ENCODE measurements at regions not wholly inside any gene's neighbourhood (a gene's known extent, or its start where the extent isn't known, plus 50 kb on each side); places are given as distances from the start of the nearest gene placed in this dataset.

- Histone ChIP-seq H3K9ac (ENCODE audit: low read depth, low read length) (no peak overlapping the region), H3K36me3 (ENCODE audit: insufficient read depth, low read length) (no peaks in the 10 kb centered on the region), H3K4me1 (ENCODE audit: insufficient read depth, low read length) (no peaks in the 10 kb centered on the region), H3K9me3 (ENCODE audit: control insufficient read depth, insufficient read depth, low read length) (no peaks in the 10 kb centered on the region)
Observed at GRCh38 chr1:70667494-70668170, 256.6 kb downstream of the CTH start.

- Histone ChIP-seq H3K9me3 (ENCODE audit: control insufficient read depth, insufficient read depth, low read length) (no peaks in the 10 kb centered on the region), H3K36me3 (ENCODE audit: insufficient read depth, low read length) (no peaks in the 10 kb centered on the region), H3K9ac (ENCODE audit: low read depth, low read length) (no peak overlapping the region), H3K4me1 (ENCODE audit: insufficient read depth, low read length) (peaks cover 17% of the 10 kb centered on the region)
Observed at GRCh38 chr1:70671006-70671405, 259.9 kb downstream of the CTH start.

DNA sequence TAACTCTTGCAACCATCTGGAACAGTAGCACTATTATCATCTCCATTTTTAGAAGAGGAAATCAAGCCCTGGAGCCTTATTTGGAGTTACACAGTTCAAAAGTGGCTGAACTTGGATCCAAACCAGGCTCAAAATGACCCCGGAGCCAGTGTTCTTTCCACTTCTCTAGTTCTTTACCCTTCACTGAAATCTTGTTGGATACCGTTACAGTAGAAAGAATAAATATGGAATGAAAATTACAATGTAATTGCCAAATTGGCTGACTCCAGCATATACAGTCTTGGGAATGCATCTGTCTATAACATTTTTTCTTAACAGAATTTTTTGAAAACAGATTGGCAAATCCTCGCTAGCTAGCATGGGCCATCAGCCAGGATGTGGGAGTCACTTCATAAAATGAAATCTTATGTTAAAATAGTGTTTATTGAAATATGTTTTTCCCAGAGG is 261.4 kb downstream of the CTH start:
- Histone ChIP-seq H3K9me3 (ENCODE audit: control insufficient read depth, insufficient read depth, low read length) (no peaks in the 10 kb centered on the region), H3K4me1 (ENCODE audit: insufficient read depth, low read length) (peaks cover 22% of the 10 kb centered on the region), H3K36me3 (ENCODE audit: insufficient read depth, low read length) (no peaks in the 10 kb centered on the region), H3K9ac (ENCODE audit: low read depth, low read length) (no peak overlapping the region)

GRCh38 chr1:70674941-70675685 is 264.0 kb downstream of the CTH start:
- H3K9ac ChIP-seq (ENCODE audit: low read depth, low read length), result peak overlapping the region; percentile 8; the same call in 1 of the 2 replicates
- H3K9me3 ChIP-seq (ENCODE audit: control insufficient read depth, insufficient read depth, low read length), result no peaks in the 10 kb centered on the region
- H3K36me3 ChIP-seq (ENCODE audit: insufficient read depth, low read length), result no peaks in the 10 kb centered on the region
- H3K4me1 ChIP-seq (ENCODE audit: insufficient read depth, low read length), result peaks cover 22% of the 10 kb centered on the region

DNA sequence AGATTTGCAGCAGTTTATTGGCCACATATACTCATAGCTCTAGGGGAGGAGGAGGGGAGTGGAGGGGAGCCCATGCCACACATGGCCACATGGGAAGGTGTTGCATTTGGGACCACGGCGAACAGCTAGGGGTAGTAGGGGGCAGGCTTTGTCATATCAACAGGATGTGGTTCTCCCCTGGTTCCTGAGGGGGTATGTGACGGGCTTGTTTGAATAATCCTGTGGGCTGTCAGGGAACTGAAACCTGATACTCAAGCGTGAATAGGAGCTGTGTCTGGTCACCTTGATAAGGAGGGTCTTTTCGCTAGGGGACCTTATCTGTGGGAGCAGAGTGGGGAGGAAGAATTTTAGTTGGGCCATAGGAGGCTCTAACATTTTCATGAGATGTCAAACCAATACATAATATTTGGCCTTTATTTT is 264.7 kb downstream of the CTH start:
- H3K9ac ChIP-seq (ENCODE audit: low read depth, low read length), result peak overlapping the region; percentile 8; the same call in 1 of the 2 replicates
- H3K4me1 ChIP-seq (ENCODE audit: insufficient read depth, low read length), result peaks cover 22% of the 10 kb centered on the region
- H3K36me3 ChIP-seq (ENCODE audit: insufficient read depth, low read length), result no peaks in the 10 kb centered on the region
- no peaks in the 10 kb centered on the region for H3K9me3 ChIP-seq (ENCODE audit: control insufficient read depth, insufficient read depth, low read length)

DNA sequence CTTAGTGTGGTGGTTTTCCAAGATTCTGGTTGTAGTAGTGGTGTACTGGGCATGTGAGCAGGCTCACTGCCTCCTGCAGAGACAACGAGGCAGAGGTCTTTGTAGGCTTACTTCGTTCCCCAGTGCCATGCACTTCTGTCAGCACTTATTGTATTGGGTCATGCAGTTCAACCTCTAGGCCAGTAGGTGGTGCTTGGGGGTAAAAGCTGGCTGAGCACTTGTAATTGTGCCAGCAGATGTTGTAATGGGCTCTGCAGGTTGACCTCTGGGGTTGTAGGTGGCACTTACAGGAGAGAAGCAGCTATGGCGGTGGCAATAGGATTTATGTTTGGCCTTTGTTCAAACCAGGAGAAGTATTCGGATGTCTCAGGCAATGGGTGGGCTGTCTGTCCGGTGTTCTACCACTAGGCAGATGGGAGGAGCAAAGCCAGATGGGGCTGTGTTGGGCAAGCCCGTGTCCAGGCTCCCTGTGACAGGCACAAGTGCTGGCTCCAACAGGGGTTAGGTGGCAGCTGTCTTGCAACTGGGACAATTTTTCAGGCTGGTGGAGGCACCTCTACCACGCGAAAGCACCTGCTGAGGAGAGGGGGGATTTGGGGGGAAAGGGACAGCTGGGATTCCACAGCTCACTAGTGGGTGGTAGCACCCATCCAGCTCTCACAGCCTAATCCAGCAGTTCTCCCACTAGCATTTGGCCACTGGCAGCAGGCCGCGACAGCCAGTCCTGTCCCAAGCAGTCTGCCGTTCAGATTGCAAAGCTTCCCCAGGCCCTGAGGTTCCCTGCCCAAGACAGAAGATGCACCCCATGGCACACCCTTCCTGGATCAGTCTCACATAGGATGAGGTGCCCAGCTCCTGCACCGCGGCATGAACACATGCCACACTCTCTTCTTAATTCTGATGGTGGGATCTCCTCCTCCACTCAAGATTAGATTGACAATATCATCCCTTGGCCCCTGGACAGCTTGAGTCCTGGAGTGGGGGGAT is 274.5 kb downstream of the CTH start:
- Histone ChIP-seq H3K4me1 (ENCODE audit: insufficient read depth, low read length) (no peaks in the 10 kb centered on the region), H3K9ac (ENCODE audit: low read depth, low read length) (no peak overlapping the region), H3K36me3 (ENCODE audit: insufficient read depth, low read length) (no peaks in the 10 kb centered on the region), H3K9me3 (ENCODE audit: control insufficient read depth, insufficient read depth, low read length) (no peaks in the 10 kb centered on the region)

- no peaks in the 10 kb centered on the region for H3K9me3 ChIP-seq (ENCODE audit: control insufficient read depth, insufficient read depth, low read length)
- no peaks in the 10 kb centered on the region for H3K36me3 ChIP-seq (ENCODE audit: insufficient read depth, low read length)
- no peak overlapping the region for H3K9ac ChIP-seq (ENCODE audit: low read depth, low read length)
- H3K4me1 ChIP-seq (ENCODE audit: insufficient read depth, low read length), result no peaks in the 10 kb centered on the region
Observed at GRCh38 chr1:70688580-70688979, 277.5 kb downstream of the CTH start.

DNA sequence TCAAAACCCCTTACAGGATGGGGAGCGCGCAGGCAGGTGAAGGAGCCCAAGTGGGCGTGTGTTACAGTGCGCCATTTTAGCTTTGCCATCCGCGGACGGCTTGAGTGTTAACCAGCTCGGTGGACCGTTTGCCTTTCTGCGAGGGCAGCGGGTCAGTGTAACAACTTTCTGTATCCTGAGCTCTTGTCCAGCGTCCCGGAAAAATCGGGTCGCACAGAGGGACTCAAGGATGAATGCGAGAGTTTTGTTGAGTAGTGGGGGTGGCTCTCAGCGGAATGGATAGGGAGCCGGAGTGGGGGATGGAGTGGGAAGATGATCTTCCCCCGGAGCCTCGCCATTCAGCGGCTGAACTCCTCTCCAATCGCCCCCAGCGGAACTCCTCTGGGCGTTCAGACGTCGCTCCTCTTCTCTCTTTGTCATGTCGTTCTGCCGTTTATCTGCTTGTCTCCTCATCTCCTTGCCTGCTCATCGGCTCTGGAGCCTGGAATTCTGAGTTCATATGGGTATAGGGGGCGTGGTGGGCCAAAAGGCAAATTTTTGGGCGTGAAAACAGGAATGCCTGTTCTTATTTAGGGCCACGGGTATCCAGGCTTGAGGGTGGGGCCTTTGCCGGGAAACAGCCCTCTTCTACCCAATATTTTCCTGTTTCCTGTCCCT is 295.4 kb downstream of the CTH start:
- Histone ChIP-seq H3K4me1 (ENCODE audit: insufficient read depth, low read length) (no peaks in the 10 kb centered on the region), H3K9ac (ENCODE audit: low read depth, low read length) (peak overlapping the region; percentile 62)

DNA sequence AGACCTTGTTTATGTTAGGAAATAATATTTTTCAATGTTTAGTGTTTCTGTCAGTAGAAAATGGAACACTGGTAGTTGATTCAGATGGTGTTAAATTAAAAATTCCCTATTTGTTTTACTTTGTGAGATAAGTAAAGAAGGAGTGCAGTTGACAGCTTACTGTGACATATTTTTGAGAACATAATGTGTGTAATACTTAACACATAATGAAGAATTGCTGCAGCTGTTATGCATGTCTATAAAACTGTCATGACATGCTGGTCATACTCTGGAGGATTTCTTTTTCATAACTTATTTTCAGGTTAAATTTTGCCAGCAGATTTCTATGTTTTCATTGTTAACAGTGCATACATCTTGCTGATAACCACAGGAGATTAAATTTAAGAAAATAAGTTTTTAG is 296.1 kb downstream of the CTH start:
- no peaks in the 10 kb centered on the region for H3K36me3 ChIP-seq (ENCODE audit: insufficient read depth, low read length)
- no peaks in the 10 kb centered on the region for H3K9me3 ChIP-seq (ENCODE audit: control insufficient read depth, insufficient read depth, low read length)
- H3K9ac ChIP-seq (ENCODE audit: low read depth, low read length), result no peak overlapping the region
- H3K4me1 ChIP-seq (ENCODE audit: insufficient read depth, low read length), result no peaks in the 10 kb centered on the region

More for the DNA sequence above, 295.4 kb downstream of the CTH start:
- Histone ChIP-seq H3K9me3 (ENCODE audit: control insufficient read depth, insufficient read depth, low read length) (no peaks in the 10 kb centered on the region), H3K36me3 (ENCODE audit: insufficient read depth, low read length) (no peaks in the 10 kb centered on the region)

GRCh38 chr1:70714149-70714548 is 303.1 kb downstream of the CTH start:
- Histone ChIP-seq H3K9me3 (ENCODE audit: control insufficient read depth, insufficient read depth, low read length) (no peaks in the 10 kb centered on the region), H3K4me1 (ENCODE audit: insufficient read depth, low read length) (no peaks in the 10 kb centered on the region), H3K9ac (ENCODE audit: low read depth, low read length) (no peak overlapping the region), H3K36me3 (ENCODE audit: insufficient read depth, low read length) (no peaks in the 10 kb centered on the region)

GRCh38 chr1:70717211-70717610 is 306.1 kb downstream of the CTH start:
- H3K9me3 ChIP-seq (ENCODE audit: control insufficient read depth, insufficient read depth, low read length), result no peaks in the 10 kb centered on the region
- no peaks in the 10 kb centered on the region for H3K36me3 ChIP-seq (ENCODE audit: insufficient read depth, low read length)
- H3K4me1 ChIP-seq (ENCODE audit: insufficient read depth, low read length), result no peaks in the 10 kb centered on the region
- H3K9ac ChIP-seq (ENCODE audit: low read depth, low read length), result no peak overlapping the region

DNA sequence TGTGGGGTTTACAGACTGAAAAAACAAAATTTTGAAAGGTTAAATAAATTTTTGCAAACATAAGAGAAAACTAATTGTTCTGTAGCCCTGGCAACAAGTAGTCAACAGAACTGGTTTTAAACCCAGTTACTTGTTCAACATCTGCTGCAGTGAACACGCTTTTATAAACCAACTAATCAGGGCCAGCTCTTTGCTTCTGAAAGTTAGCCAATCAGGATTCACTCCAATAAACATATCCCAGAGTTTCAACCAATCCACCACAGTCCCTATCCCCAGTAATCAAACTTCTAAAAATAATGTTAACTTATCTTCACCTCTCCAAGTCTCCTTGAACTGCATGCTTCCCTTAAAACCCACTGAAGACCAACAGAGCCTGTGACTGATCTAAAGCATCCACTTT is 306.6 kb downstream of the CTH start:
- Histone ChIP-seq H3K9me3 (ENCODE audit: control insufficient read depth, insufficient read depth, low read length) (no peaks in the 10 kb centered on the region), H3K9ac (ENCODE audit: low read depth, low read length) (no peak overlapping the region), H3K4me1 (ENCODE audit: insufficient read depth, low read length) (no peaks in the 10 kb centered on the region), H3K36me3 (ENCODE audit: insufficient read depth, low read length) (no peaks in the 10 kb centered on the region)

DNA sequence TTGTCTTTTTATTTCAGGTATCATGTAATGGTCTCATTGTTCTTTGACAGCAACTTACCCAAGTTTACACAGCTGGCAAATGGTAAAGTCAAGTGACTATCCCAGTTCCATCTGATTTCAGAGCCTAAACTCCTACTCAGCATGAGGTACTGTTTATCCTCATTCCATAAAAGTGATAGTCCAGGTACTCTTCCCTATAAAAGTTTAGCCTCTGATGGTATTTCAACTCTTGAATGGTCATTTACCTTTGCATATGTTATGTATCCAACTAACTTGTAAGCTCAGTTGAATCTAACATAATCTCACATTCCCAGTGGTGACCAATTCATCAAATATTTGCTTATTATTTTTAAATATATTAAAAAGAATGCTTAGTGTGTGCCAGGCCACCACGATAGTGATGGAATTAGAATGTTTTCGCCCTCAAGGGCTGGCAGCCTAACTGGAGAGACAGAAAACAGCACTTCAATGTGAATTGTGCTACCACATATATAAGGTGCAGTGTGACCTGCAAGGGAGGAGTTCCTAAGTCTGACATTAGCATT is 307.1 kb downstream of the CTH start:
- Histone ChIP-seq H3K4me1 (ENCODE audit: insufficient read depth, low read length) (no peaks in the 10 kb centered on the region), H3K9me3 (ENCODE audit: control insufficient read depth, insufficient read depth, low read length) (no peaks in the 10 kb centered on the region), H3K36me3 (ENCODE audit: insufficient read depth, low read length) (no peaks in the 10 kb centered on the region), H3K9ac (ENCODE audit: low read depth, low read length) (no peak overlapping the region)

DNA sequence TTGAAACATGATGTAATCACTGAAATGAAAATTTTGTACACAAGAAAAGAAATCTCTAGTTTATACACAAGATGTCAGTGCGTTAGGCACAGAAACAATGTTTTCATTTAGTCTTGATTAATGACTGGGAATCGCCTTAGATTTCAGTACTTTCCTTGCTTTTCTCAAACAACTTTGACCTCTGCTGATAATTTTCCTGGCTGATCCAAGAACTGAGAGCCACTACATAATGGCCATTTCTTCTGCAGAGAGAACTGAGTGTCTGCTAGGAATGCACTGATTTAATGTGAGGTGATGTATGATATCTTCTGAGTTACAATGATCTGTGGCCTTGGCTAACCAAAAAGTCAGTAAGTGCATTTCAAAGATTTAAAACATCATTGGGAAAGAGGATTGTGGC is 308.1 kb downstream of the CTH start:
- Histone ChIP-seq H3K4me1 (ENCODE audit: insufficient read depth, low read length) (no peaks in the 10 kb centered on the region), H3K36me3 (ENCODE audit: insufficient read depth, low read length) (no peaks in the 10 kb centered on the region), H3K9ac (ENCODE audit: low read depth, low read length) (no peak overlapping the region), H3K9me3 (ENCODE audit: control insufficient read depth, insufficient read depth, low read length) (no peaks in the 10 kb centered on the region)

Data from ES-I3 (cell line).